T-cell (primary cell): ENCODE measurements at regions not wholly inside any gene's neighbourhood (a gene's known extent, or its start where the extent isn't known, plus 50 kb on each side); places are given as distances from the start of the nearest gene placed in this dataset.

ENCODE experiments used
- ATAC-seq, 4 experiments: fragments of 200-7000 bp in 3 of 4; fragments of 150-1000 bp in 1 of 4; cut with Tn5 transposase; replicated peaks in 1 of 4; 1 replicate in 3 of 4; 2 replicates in 1 of 4; pipeline ENCODE4 v1.10.0; 2021; ENCODE audit warnings: moderate library complexity in 3 of 4, mild to moderate bottlenecking in 2 of 4, moderate number of reproducible peaks in 1 of 4
- CTCF ChIA-PET, 2 donors: fragments of 300-600 bp; sonication (Branson Sonifier 250); formaldehyde crosslinking; loops; one replicate each; lab custom pipeline; 2022; ENCODE audit warnings: antibody characterized with exemption in 2 of 2; lab: Charles Lee
- POLR2A ChIA-PET, 2 donors: fragments of 300-600 bp; sonication (Branson Sonifier 250); formaldehyde crosslinking; loops; one replicate each; lab custom pipeline; 2022; ENCODE audit warnings: antibody characterized with exemption in 2 of 2; lab: Charles Lee
- DNase-seq, 35 experiments: peaks; one replicate each; pipeline versions ENCODE4 v3.0.0 to v3.0.0-alpha.2; 2013 to 2023
- H3K27ac ChIP-seq: one replicate; pipeline ENCODE4 v1.5.1; 2013; ENCODE audit warnings: low read length
- H3K27me3 ChIP-seq, 2 experiments: replicated peaks in 1 of 2; 1 replicate in 1 of 2; 2 replicates in 1 of 2; pipeline versions ENCODE4 v1.6.1 to v1.7.0; 2013; ENCODE audit warnings: low read length in 1 of 2, mixed read lengths in 1 of 2; ENCODE audit not compliant: control insufficient read depth in 2 of 2, insufficient read depth in 2 of 2; ENCODE audit errors: extremely low read depth in 1 of 2
- H3K36me3 ChIP-seq, 2 donors: 1 replicate in 1 of 2; 2 replicates in 1 of 2; pipeline versions ENCODE4 v1.6.1 to v1.7.0; 2013; ENCODE audit warnings: low read length in 1 of 2; ENCODE audit not compliant: control insufficient read depth in 2 of 2, insufficient read depth in 1 of 2; ENCODE audit errors: extremely low read depth in 1 of 2
- H3K4me1 ChIP-seq, 2 experiments: 1 replicate in 1 of 2; 2 replicates in 1 of 2; pipeline versions ENCODE4 v1.6.1 to v1.7.0; 2013; ENCODE audit warnings: low read length in 2 of 2, mixed read lengths in 1 of 2; ENCODE audit not compliant: insufficient read depth in 2 of 2, control insufficient read depth in 1 of 2; ENCODE audit errors: extremely low read depth in 1 of 2
- H3K4me3 ChIP-seq, 2 donors: 1 replicate in 1 of 2; 2 replicates in 1 of 2; pipeline versions ENCODE4 v1.5.1 to v1.7.0; 2013; ENCODE audit warnings: mild to moderate bottlenecking in 2 of 2, low read length in 1 of 2, moderate library complexity in 1 of 2; ENCODE audit not compliant: control insufficient read depth in 1 of 2; ENCODE audit errors: extremely low read depth in 1 of 2
- H3K9me3 ChIP-seq: 2 replicates; pipeline ENCODE4 v1.7.0; 2013
- H3K27ac Mint-ChIP-seq, 2 donors: one replicate each; pipeline ENCODE4 v1.8.0; 2020 to 2021; ENCODE audit warnings: mild to moderate bottlenecking in 2 of 2, mixed read lengths in 2 of 2
- H3K27me3 Mint-ChIP-seq, 2 donors: one replicate each; pipeline ENCODE4 v1.8.0; 2021 to 2022; ENCODE audit warnings: mixed read lengths in 2 of 2
- H3K36me3 Mint-ChIP-seq: one replicate; pipeline ENCODE4 v1.8.0; 2021; ENCODE audit warnings: mixed read lengths
- H3K4me1 Mint-ChIP-seq, 3 donors: one replicate each; pipeline ENCODE4 v1.8.0; 2020 to 2022; ENCODE audit warnings: mixed read lengths in 3 of 3, mild to moderate bottlenecking in 1 of 3
- H3K4me3 Mint-ChIP-seq, 3 donors: one replicate each; pipeline ENCODE4 v1.8.0; 2020 to 2022; ENCODE audit warnings: mild to moderate bottlenecking in 3 of 3, mixed read lengths in 3 of 3, moderate library complexity in 3 of 3
- H3K9me3 Mint-ChIP-seq, 3 donors: one replicate each; pipeline ENCODE4 v1.8.0; 2020 to 2022; ENCODE audit warnings: mixed read lengths in 3 of 3
- WGBS: methylation state at CpG from one replicate; pipeline ENCODE4 v1.1.5; 2013; ENCODE audit warnings: missing lambda C conversion rate; ENCODE audit not compliant: insufficient coverage; 5-methylcytosine and 5-hydroxymethylcytosine counted together

DNA sequence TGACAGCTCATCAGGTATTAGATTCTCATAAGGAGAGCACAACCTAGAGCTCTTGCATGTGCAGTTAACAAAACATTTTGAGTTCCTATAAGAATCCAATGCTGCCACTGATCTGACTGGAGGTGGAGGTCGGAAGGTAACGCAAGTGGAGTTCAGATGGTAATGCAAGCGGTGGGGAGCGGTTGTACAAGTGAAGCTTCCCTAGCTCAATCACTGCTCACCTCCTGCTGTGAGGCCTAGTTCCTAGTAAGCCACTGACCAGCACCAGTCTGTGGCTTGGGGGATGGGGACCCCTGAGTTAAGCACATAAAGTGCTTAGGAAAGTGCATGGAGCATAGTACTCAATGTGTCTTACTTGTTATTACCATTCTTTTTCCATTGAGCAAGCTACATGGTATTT, 983.2 kb upstream of the IGFBP7 start:
- Mint-ChIP-seq H3K4me1 (no peaks in the 10 kb centered on the region), H3K4me3 (no peak overlapping the region), H3K27me3 (no peaks in the 10 kb centered on the region), H3K36me3 (no peaks in the 10 kb centered on the region), H3K27ac (no peak overlapping the region), H3K9me3 (peaks cover 3 to 7% (median 6%) of the 10 kb centered on the region in 3 donors)
- Histone ChIP-seq H3K4me3 (no peak overlapping the region), H3K27ac (no peak overlapping the region), H3K9me3 (no peaks in the 10 kb centered on the region), H3K4me1 (no peaks in the 10 kb centered on the region), H3K27me3 (no peaks in the 10 kb centered on the region), H3K36me3 (no peaks in the 10 kb centered on the region)
- WGBS = no CpG with 5 or more reads among the region's 4 CpGs
- POLR2A ChIA-PET = no interaction called here
- CTCF ChIA-PET = interaction anchor here in 1 of 2 donors (0.6 kb wide), 1 partner anchor 239 kb away, joined by 8 read pairs; no protein-coding TSS in a partner anchor
- DNase-seq = no peak
- ATAC-seq = no peak

DNA sequence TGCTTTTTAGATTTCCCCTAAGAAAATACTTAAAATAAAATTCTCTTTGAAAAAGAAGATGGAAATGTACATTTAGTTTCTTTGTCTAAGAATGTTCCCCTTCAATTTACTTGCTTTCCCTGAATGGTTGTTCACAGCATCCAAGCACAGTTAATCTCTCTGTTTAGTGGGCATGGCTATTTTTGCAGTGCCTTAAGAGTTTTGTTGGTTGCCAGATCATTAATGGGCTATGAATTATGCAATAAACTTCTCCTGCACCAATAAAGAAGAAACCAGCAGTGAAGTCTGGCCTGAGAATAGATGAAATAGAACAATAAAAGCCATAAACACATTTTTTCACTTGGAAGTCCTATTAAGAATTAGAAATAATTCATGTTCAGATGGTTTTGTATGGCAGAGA, 980.4 kb upstream of the IGFBP7 start:
- Mint-ChIP-seq H3K27ac (no peak overlapping the region), H3K9me3 (peaks cover 3 to 6% (median 6%) of the 10 kb centered on the region in 3 donors), H3K36me3 (no peaks in the 10 kb centered on the region), H3K4me3 (no peak overlapping the region), H3K4me1 (no peaks in the 10 kb centered on the region), H3K27me3 (no peaks in the 10 kb centered on the region)
- H3K4me1 ChIP-seq = no peaks in the 10 kb centered on the region
- no peaks in the 10 kb centered on the region for H3K9me3 ChIP-seq
- ATAC-seq (no peak), DNase-seq (no peak)
- H3K36me3 ChIP-seq = no peaks in the 10 kb centered on the region
- ChIA-PET CTCF (no interaction called here), POLR2A (no interaction called here)
- no peaks in the 10 kb centered on the region for H3K27me3 ChIP-seq
- no peak overlapping the region for H3K4me3 ChIP-seq
- no peak overlapping the region for H3K27ac ChIP-seq

DNA sequence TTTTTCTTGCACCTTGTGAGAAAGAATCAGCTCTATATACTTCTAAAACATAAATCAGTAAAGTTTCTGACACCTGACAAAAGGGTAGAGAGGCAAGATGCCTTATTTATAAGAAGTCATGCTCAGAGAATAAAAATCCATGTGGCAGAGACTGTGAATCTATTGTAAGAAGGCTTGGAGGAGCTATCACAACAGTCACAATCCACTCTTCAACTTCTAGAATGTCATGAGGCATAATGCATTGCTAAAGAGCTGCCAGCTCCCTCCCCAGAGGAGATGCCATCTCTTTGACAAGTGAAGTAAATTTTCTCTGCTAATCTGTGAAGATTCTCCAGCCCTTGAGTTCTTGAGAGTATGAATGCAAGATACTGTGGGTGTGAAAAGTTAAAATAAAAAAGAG, 971.2 kb upstream of the IGFBP7 start:
- H3K36me3 ChIP-seq = no peaks in the 10 kb centered on the region
- H3K9me3 Mint-ChIP-seq = peaks cover 3 to 14% (median 6%) of the 10 kb centered on the region in 3 donors
- H3K27ac ChIP-seq = no peak overlapping the region
- H3K4me3 ChIP-seq = no peak overlapping the region
- ChIA-PET POLR2A (no interaction called here), CTCF (no interaction called here)
- DNase-seq (no peak), ATAC-seq (no peak)
- H3K27me3 ChIP-seq = no peaks in the 10 kb centered on the region
- H3K4me3 Mint-ChIP-seq = no peak overlapping the region
- H3K36me3 Mint-ChIP-seq = no peaks in the 10 kb centered on the region
- no peak overlapping the region for H3K27ac Mint-ChIP-seq
- no peaks in the 10 kb centered on the region for H3K27me3 Mint-ChIP-seq
- no peaks in the 10 kb centered on the region for H3K9me3 ChIP-seq
- no peaks in the 10 kb centered on the region for H3K4me1 Mint-ChIP-seq
- no peaks in the 10 kb centered on the region for H3K4me1 ChIP-seq

DNA sequence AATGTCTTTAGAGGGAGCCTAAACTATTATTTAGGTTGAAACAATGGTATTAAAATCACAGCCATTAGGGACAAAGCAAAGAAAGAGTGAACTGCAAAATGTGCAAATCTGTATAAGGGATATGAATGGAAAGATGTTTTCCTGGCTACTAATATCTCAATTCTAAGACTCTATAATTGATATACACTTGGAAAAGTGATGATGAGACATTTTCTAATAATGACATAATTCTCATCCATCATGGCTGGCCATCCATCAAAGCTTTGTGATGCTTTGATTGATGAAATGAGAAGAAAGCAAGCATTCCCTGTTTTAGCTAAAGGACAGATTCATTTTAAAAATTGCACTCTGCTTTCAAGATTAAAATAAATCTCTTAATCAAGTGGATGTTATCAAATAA, 965.5 kb upstream of the IGFBP7 start:
- ATAC-seq (no peak), DNase-seq (no peak)
- Mint-ChIP-seq H3K9me3 (peaks cover 9 to 12% (median 10%) of the 10 kb centered on the region in 3 donors), H3K4me1 (no peaks in the 10 kb centered on the region), H3K27ac (no peak overlapping the region), H3K4me3 (no peak overlapping the region), H3K27me3 (no peaks in the 10 kb centered on the region), H3K36me3 (no peaks in the 10 kb centered on the region)
- POLR2A ChIA-PET = no interaction called here
- no peaks in the 10 kb centered on the region for H3K4me1 ChIP-seq
- no peaks in the 10 kb centered on the region for H3K27me3 ChIP-seq
- no peaks in the 10 kb centered on the region for H3K9me3 ChIP-seq
- no peak overlapping the region for H3K27ac ChIP-seq
- no peak overlapping the region for H3K4me3 ChIP-seq
- H3K36me3 ChIP-seq = no peaks in the 10 kb centered on the region
- CTCF ChIA-PET = no interaction called here

DNA sequence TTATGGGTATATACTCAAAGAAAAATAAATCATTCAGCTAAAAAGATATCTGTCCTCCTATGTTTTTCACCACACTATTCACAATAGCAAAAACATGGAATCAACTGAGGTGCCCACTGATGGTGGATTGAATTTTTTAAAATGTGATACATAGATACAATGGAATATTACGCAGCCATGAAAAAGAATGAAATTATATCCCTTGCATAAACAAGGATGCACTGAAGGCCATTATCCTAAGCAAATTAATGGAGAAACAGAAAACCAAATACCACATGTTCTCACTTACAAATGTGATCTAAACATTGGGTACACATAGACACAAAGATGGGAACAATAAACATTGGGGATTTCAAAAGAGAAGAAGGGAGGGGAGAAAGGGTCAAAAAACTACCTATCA, 964.2 kb upstream of the IGFBP7 start:
- CTCF ChIA-PET = no interaction called here
- POLR2A ChIA-PET = no interaction called here
- Histone ChIP-seq H3K4me3 (no peak overlapping the region), H3K4me1 (no peaks in the 10 kb centered on the region), H3K9me3 (no peaks in the 10 kb centered on the region), H3K27me3 (no peaks in the 10 kb centered on the region), H3K27ac (no peak overlapping the region), H3K36me3 (no peaks in the 10 kb centered on the region)
- Mint-ChIP-seq H3K9me3 (peaks cover 9 to 24% (median 16%) of the 10 kb centered on the region in 3 donors), H3K27ac (no peak overlapping the region), H3K4me1 (no peaks in the 10 kb centered on the region), H3K27me3 (no peaks in the 10 kb centered on the region), H3K4me3 (no peak overlapping the region), H3K36me3 (no peaks in the 10 kb centered on the region)
- no CpG with 5 or more reads among the region's 1 CpG for WGBS
- ATAC-seq (no peak), DNase-seq (no peak)

DNA sequence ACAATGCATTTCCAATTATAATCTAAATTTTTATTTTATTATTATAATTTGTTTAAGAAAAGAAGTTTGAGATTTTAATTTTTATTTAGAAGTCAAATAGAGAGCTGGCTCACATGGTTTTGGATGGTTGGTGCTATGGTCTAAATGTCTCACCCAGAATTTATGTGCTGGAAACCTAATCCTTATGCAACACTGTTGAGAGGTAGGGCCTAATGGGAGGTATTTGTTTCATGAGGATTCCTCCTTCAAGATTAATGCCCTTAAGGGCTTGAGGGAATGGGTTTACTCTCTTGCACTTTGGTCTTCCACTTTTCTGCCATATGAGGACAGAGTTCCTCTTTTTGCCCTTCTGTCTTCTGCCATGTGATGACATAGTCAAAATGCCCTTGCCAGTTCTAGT, 960.5 kb upstream of the IGFBP7 start:
- H3K4me3 ChIP-seq = no peak overlapping the region
- no peak for ATAC-seq
- H3K27ac ChIP-seq = no peak overlapping the region
- no peaks in the 10 kb centered on the region for H3K36me3 ChIP-seq
- no peak overlapping the region for H3K27ac Mint-ChIP-seq
- no peaks in the 10 kb centered on the region for H3K9me3 ChIP-seq
- POLR2A ChIA-PET = no interaction called here
- H3K4me1 Mint-ChIP-seq = no peaks in the 10 kb centered on the region
- H3K27me3 Mint-ChIP-seq = no peaks in the 10 kb centered on the region
- H3K27me3 ChIP-seq = no peaks in the 10 kb centered on the region
- no peaks in the 10 kb centered on the region for H3K4me1 ChIP-seq
- H3K9me3 Mint-ChIP-seq = peaks cover 9 to 37% (median 22%) of the 10 kb centered on the region in 3 donors
- no peaks in the 10 kb centered on the region for H3K36me3 Mint-ChIP-seq
- CTCF ChIA-PET = no interaction called here
- no peak for DNase-seq
- no peak overlapping the region for H3K4me3 Mint-ChIP-seq

DNA sequence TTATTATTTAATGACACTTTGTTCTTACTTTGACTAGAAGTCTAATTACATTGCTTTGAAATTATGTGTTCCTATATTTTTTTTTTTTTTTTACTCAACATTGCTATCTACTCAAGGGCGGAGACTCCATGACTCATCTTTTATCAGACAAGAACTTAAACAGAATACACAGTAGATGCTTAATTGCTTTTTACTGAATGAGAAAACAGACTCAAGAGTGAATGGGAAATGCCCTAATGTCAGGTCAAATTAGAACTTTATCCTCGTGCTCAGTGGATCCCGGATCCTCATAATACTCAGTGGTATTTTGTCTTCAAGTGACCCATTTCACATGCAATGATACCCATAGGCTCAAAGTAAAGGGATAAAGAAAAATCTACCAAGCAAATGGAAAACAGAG, 954.5 kb upstream of the IGFBP7 start:
- DNase-seq (no peak), ATAC-seq (no peak)
- POLR2A ChIA-PET = no interaction called here
- Mint-ChIP-seq H3K9me3 (peaks cover 15 to 30% (median 18%) of the 10 kb centered on the region in 3 donors), H3K36me3 (no peaks in the 10 kb centered on the region), H3K27ac (no peak overlapping the region), H3K27me3 (no peaks in the 10 kb centered on the region), H3K4me1 (no peaks in the 10 kb centered on the region), H3K4me3 (no peak overlapping the region)
- CTCF ChIA-PET = no interaction called here
- no CpG with 5 or more reads among the region's 3 CpGs for WGBS
- Histone ChIP-seq H3K4me1 (no peaks in the 10 kb centered on the region), H3K9me3 (peaks cover 2% of the 10 kb centered on the region), H3K27me3 (no peaks in the 10 kb centered on the region), H3K36me3 (no peaks in the 10 kb centered on the region), H3K27ac (no peak overlapping the region), H3K4me3 (no peak overlapping the region)
